HepG2 (cell line): ENCODE measurements at regions not wholly inside any gene's neighbourhood (a gene's known extent, or its start where the extent isn't known, plus 50 kb on each side); places are given as distances from the start of the nearest gene placed in this dataset.

Source experiments
- ATAC-seq: fragments of 200-7000 bp; cut with Tn5 transposase; 3 replicates; pipeline ENCODE4 v1.9.1; 2020; ENCODE audit warnings: mild to moderate bottlenecking, moderate library complexity
- BruUV-seq: library from RNA; stranded (reverse); fragments of 400-500 nt; replicated peaks from 2 replicates; lab custom pipeline; 2021; lab: Mats Ljungman, UMichigan
- CTCF ChIA-PET: fragments of 300-600 bp; formaldehyde crosslinking; extraction: SDS; loops from one replicate; lab custom pipeline; 2021; ENCODE audit warnings: low total read pairs, inconsistent platforms, low intra/inter-chr PET ratio; lab: Yijun Ruan, JAX
- POLR2A ChIA-PET: fragments of 350-600 bp; sonication (Branson Sonifier 250); formaldehyde crosslinking; loops from one replicate; lab custom pipeline; 2020; ENCODE audit warnings: antibody characterized with exemption, inconsistent platforms; lab: Yijun Ruan, JAX
- DNase-seq: peaks from one replicate; pipeline ENCODE4 v3.0.0-alpha.2; 2015; ENCODE audit warnings: low spot score
- FAIRE-seq: peaks from 3 replicates; lab custom pipeline; 2011; peaks lifted over from hg19 to GRCh38; lab: Jason Lieb, UNC
- H2AFZ ChIP-seq: one replicate; pipeline ENCODE4 v1.6.1; 2011; ENCODE audit warnings: low read length, inconsistent platforms
- H3K27ac ChIP-seq: fragments of 300-600 bp; 3 replicates; pipeline ENCODE4 v1.8.0; 2011; ENCODE audit warnings: mixed run types, mild to moderate bottlenecking, mixed read lengths, low read length, inconsistent platforms; ENCODE audit not compliant: insufficient read depth; ENCODE audit errors: extremely low read length
- H3K27me3 ChIP-seq, 2 experiments: fragments of 200-600 bp in 1 of 2; 2 replicates in 1 of 2; 3 replicates in 1 of 2; pipeline versions ENCODE4 v1.6.0 to v1.8.0; 2011; ENCODE audit warnings: low read length in 2 of 2, mild to moderate bottlenecking in 2 of 2, moderate library complexity in 2 of 2, inconsistent platforms in 1 of 2; ENCODE audit not compliant: insufficient read depth in 2 of 2, control insufficient read depth in 1 of 2
- H3K36me3 ChIP-seq, 2 experiments: fragments of 200-600 bp in 1 of 2; replicated peaks in 1 of 2; 2 replicates in 1 of 2; 3 replicates in 1 of 2; pipeline versions ENCODE4 v1.5.1 to v1.8.0; 2011; ENCODE audit warnings: low read length in 2 of 2, inconsistent platforms in 1 of 2; ENCODE audit not compliant: insufficient read depth in 2 of 2, control insufficient read depth in 1 of 2
- H3K4me1 ChIP-seq: 2 replicates; pipeline ENCODE4 v1.5.1; 2012; ENCODE audit warnings: low read length, inconsistent platforms; ENCODE audit not compliant: insufficient read depth
- H3K4me2 ChIP-seq: 2 replicates; pipeline ENCODE4 v1.6.0; 2011; ENCODE audit warnings: low read depth, low read length, inconsistent platforms
- H3K4me3 ChIP-seq, 3 experiments: fragments of 200-600 bp in 1 of 3; sonication (generic), shearing (Covaris generic) in 1 of 3; replicated peaks in 1 of 3; 2 replicates each; pipeline ENCODE4 v1.5.1; 2011 to 2016; ENCODE audit warnings: low read length in 3 of 3, inconsistent platforms in 2 of 3, low read depth in 2 of 3, mild to moderate bottlenecking in 2 of 3, control low read depth in 1 of 3, mixed read lengths in 1 of 3; ENCODE audit not compliant: insufficient read depth in 1 of 3
- H3K79me2 ChIP-seq: one replicate; pipeline ENCODE4 v1.6.1; 2011; ENCODE audit warnings: low read length, inconsistent platforms; ENCODE audit not compliant: insufficient read depth
- H3K9ac ChIP-seq: 2 replicates; pipeline ENCODE4 v1.6.0; 2011; ENCODE audit warnings: mild to moderate bottlenecking, low read depth, low read length, inconsistent platforms; ENCODE audit not compliant: insufficient read depth
- H3K9me3 ChIP-seq: 2 replicates; pipeline ENCODE4 v1.5.1; 2012; ENCODE audit warnings: mild to moderate bottlenecking, low read length
- H4K20me1 ChIP-seq: 2 replicates; pipeline ENCODE4 v1.6.0; 2011; ENCODE audit warnings: inconsistent platforms, mild to moderate bottlenecking, low read length, moderate library complexity; ENCODE audit not compliant: insufficient read depth
- AKAP8 ChIP-seq: sonication (generic); formaldehyde crosslinking; IDR thresholded peaks from 2 replicates; pipeline ENCODE4 v1.5.1; 2020; ENCODE audit warnings: mild to moderate bottlenecking, missing genetic modification reagents
- HDAC2 ChIP-seq: sonication (generic); formaldehyde crosslinking; IDR thresholded peaks from 2 replicates; pipeline ENCODE4 v1.4.0; 2020; ENCODE audit warnings: missing genetic modification reagents
- KDM5A ChIP-seq: fragments of 200-600 bp; sonication (generic); IDR thresholded peaks from 2 replicates; pipeline ENCODE4 v1.7.0; 2018; ENCODE audit warnings: antibody characterized with exemption, mild to moderate bottlenecking, low read length, borderline replicate concordance
- SAFB2 ChIP-seq: sonication (generic); formaldehyde crosslinking; IDR thresholded peaks from 2 replicates; pipeline ENCODE4 v1.5.1; 2020; ENCODE audit warnings: missing genetic modification reagents, low read depth, mild to moderate bottlenecking, borderline replicate concordance
- ZNF260 ChIP-seq: sonication (generic); formaldehyde crosslinking; IDR thresholded peaks from 2 replicates; pipeline ENCODE4 v1.4.0; 2020; ENCODE audit warnings: missing genetic modification reagents, low read depth, mild to moderate bottlenecking, borderline replicate concordance
- ZNF776 ChIP-seq: sonication (generic); formaldehyde crosslinking; IDR thresholded peaks from 2 replicates; pipeline ENCODE4 v1.4.0; 2020; ENCODE audit warnings: mild to moderate bottlenecking, missing genetic modification reagents
- WGBS: methylation state at CpG from one replicate; pipeline ENCODE4 v1.1.6; 2017; ENCODE audit warnings: low lambda C conversion rate; 5-methylcytosine and 5-hydroxymethylcytosine counted together
- in situ Hi-C: cut with HindIII; loops from 2 replicates; pipeline ENCODE4 v1.10.0; 2017; ENCODE audit warnings: low pct_unique_long_range_greater_than_20kb; ENCODE audit not compliant: extremely low pct_ligation_motif_present
- intact Hi-C: fragments of 100-400 bp; cut with micrococcal nuclease; formaldehyde crosslinking; loops from one replicate; pipeline ENCODE4 v1.10.0; 2022; ENCODE audit not compliant: unreplicated experiment
- TF ChIP-seq, protein P1 (sequence below): sonication (generic); formaldehyde crosslinking; IDR thresholded peaks from 2 replicates; pipeline ENCODE4 v1.4.0; 2020; ENCODE audit warnings: mild to moderate bottlenecking, missing genetic modification reagents
- TF ChIP-seq, protein P2 (sequence below): sonication (generic); formaldehyde crosslinking; conservative IDR thresholded peaks from 2 replicates; pipeline ENCODE4 v1.8.0; 2022; ENCODE audit warnings: low read depth, missing genetic modification reagents
- TF ChIP-seq, protein P3 (sequence below): sonication (generic); formaldehyde crosslinking; IDR thresholded peaks from 2 replicates; pipeline ENCODE4 v1.5.1; 2020; ENCODE audit warnings: mild to moderate bottlenecking, moderate library complexity, missing genetic modification reagents

DNA sequence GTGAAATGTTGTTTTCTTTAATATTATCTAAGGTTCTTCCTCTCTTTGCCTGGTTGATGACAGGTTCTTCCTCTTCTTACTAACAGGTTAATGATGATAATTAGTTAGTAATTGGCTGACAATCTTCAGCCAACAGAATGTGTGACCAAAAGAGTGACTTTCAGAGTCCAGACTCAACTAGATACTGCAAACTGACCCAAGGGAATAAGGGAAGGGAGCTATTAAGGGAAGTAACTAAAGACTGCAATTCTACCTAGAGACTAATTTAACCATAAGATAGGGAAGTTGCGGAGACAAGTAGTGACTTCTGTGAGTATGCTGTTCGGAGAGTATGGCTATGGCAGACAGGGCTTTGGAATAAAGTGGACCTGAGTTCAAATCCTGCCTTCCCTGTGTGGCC is 127.3 kb upstream of the TACR1 start:
- intact Hi-C loops = no loop called here
- H3K4me1 ChIP-seq = no peaks in the 10 kb centered on the region
- no peaks in the 10 kb centered on the region for H4K20me1 ChIP-seq
- no peak overlapping the region for H3K4me3 ChIP-seq
- H3K27me3 ChIP-seq = peaks cover 3 to 11% of the 10 kb centered on the region in 2 experiments; a peak in 4 of 5 replicates
- CTCF ChIA-PET = no interaction called here
- H3K27ac ChIP-seq = no peak overlapping the region
- no TSS peak for BruUV-seq
- H3K9me3 ChIP-seq = no peaks in the 10 kb centered on the region
- no peak overlapping the region for H3K4me2 ChIP-seq
- POLR2A ChIA-PET = no interaction called here
- no peaks in the 10 kb centered on the region for H3K79me2 ChIP-seq
- ATAC-seq = no peak
- no peak overlapping the region for H3K9ac ChIP-seq
- no peak for FAIRE-seq
- no peak overlapping the region for H2AFZ ChIP-seq
- in situ Hi-C loops = no loop called here
- 46% methylated on average over 2 of the region's 2 CpGs for WGBS
- TF ChIP-seq ZNF776 (no peak), HDAC2 (CRISPR knock-in tag) (no peak), SAFB2 (CRISPR knock-in tag) (no peak)
- TF ChIP-seq, protein P1, sequence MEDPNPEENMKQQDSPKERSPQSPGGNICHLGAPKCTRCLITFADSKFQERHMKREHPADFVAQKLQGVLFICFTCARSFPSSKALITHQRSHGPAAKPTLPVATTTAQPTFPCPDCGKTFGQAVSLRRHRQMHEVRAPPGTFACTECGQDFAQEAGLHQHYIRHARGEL (CRISPR knock-in tag) = no peak
- DNase-seq = no peak
- H3K36me3 ChIP-seq = no peaks in the 10 kb centered on the region

DNA sequence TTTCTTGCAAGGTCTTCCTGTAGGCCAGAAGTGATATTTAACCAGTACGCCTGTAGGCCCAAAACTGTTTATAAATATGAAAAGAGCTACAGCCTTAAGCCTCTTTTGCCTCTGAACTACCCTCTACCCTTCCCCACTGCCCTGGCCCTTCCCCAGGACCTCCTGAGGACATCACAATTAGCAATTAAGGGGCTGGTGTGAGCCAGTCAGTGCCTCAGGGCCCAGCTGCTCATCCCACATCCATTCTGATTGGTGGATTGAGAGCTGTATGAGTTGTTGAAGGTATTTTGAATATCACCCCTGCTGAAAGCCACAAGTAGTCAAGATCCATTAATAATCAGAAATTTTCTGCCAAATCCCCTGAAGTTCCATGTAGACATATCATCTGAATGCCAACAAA is 126.3 kb upstream of the TACR1 start:
- BruUV-seq = no TSS peak
- ATAC-seq = no peak
- in situ Hi-C loops = no loop called here
- Histone ChIP-seq H3K9me3 (no peaks in the 10 kb centered on the region), H3K27me3 (peaks cover 3 to 11% of the 10 kb centered on the region in 2 experiments; a peak in 4 of 5 replicates), H3K4me1 (no peaks in the 10 kb centered on the region), H3K27ac (no peak overlapping the region), H2AFZ (no peak overlapping the region), H3K4me2 (no peak overlapping the region), H3K79me2 (no peaks in the 10 kb centered on the region), H3K36me3 (no peaks in the 10 kb centered on the region), H3K9ac (no peak overlapping the region), H3K4me3 (no peak overlapping the region), H4K20me1 (no peaks in the 10 kb centered on the region)
- no peak for DNase-seq
- intact Hi-C loops = no loop called here
- ChIA-PET POLR2A (no interaction called here), CTCF (no interaction called here)
- no peak for FAIRE-seq
- WGBS = 52% methylated on average over 1 of the region's 1 CpG
- TF ChIP-seq ZNF260 (CRISPR knock-in tag) (no peak), KDM5A (no peak), AKAP8 (no peak)
- TF ChIP-seq, protein P2, sequence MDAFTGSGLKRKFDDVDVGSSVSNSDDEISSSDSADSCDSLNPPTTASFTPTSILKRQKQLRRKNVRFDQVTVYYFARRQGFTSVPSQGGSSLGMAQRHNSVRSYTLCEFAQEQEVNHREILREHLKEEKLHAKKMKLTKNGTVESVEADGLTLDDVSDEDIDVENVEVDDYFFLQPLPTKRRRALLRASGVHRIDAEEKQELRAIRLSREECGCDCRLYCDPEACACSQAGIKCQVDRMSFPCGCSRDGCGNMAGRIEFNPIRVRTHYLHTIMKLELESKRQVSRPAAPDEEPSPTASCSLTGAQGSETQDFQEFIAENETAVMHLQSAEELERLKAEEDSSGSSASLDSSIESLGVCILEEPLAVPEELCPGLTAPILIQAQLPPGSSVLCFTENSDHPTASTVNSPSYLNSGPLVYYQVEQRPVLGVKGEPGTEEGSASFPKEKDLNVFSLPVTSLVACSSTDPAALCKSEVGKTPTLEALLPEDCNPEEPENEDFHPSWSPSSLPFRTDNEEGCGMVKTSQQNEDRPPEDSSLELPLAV (CRISPR knock-in tag) = no peak
- TF ChIP-seq, protein P3, sequence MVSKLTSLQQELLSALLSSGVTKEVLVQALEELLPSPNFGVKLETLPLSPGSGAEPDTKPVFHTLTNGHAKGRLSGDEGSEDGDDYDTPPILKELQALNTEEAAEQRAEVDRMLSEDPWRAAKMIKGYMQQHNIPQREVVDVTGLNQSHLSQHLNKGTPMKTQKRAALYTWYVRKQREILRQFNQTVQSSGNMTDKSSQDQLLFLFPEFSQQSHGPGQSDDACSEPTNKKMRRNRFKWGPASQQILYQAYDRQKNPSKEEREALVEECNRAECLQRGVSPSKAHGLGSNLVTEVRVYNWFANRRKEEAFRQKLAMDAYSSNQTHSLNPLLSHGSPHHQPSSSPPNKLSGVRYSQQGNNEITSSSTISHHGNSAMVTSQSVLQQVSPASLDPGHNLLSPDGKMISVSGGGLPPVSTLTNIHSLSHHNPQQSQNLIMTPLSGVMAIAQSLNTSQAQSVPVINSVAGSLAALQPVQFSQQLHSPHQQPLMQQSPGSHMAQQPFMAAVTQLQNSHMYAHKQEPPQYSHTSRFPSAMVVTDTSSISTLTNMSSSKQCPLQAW = no peak
